Hippocampal formation (tissue), 2 donors: ENCODE measurements at regions not wholly inside any gene's neighbourhood (a gene's known extent, or its start where the extent isn't known, plus 50 kb on each side); places are given as distances from the start of the nearest gene placed in this dataset.
"Not testable (repeated sequence)": the region's sequence is repeated elsewhere in the genome, so short reads cannot be mapped to it uniquely, and the experiment has no call there.

Experiments used
- DNase-seq, 2 donors: peaks; one replicate each; lab custom pipeline; 2025; lab: John Stamatoyannopoulos, UW

- DNase-seq, result not testable (repeated sequence)
Measured at GRCh38 chrX:737021-737420, 106.4 kb downstream of the SHOX start.

GRCh38 chrX:734362-734761, 103.8 kb downstream of the SHOX start:
- DNase-seq, result no peak

GRCh38 chrX:733961-734360, 103.4 kb downstream of the SHOX start:
- no peak for DNase-seq

GRCh38 chrX:729583-730409, 99.2 kb downstream of the SHOX start:
- no peak for DNase-seq

GRCh38 chrX:729101-729500, 98.5 kb downstream of the SHOX start:
- DNase-seq, result not testable (repeated sequence)

GRCh38 chrX:728639-729038, 98.0 kb downstream of the SHOX start:
- not testable (repeated sequence) for DNase-seq

GRCh38 chrX:727738-728621, 97.4 kb downstream of the SHOX start:
- no peak for DNase-seq

GRCh38 chrX:725971-726370, 95.4 kb downstream of the SHOX start:
- no peak for DNase-seq

- no peak for DNase-seq
Measured at GRCh38 chrX:724256-724655, 93.7 kb downstream of the SHOX start.

- no peak for DNase-seq
Measured at GRCh38 chrX:723781-724180, 93.2 kb downstream of the SHOX start.

- no peak for DNase-seq
Measured at GRCh38 chrX:721354-721753, 90.8 kb downstream of the SHOX start.

- no peak for DNase-seq
Measured at GRCh38 chrX:720825-721224, 90.2 kb downstream of the SHOX start.

- no peak for DNase-seq
Measured at GRCh38 chrX:720250-720649, 89.7 kb downstream of the SHOX start.

- DNase-seq, result no peak
Measured at GRCh38 chrX:716136-716535, 85.5 kb downstream of the SHOX start.

- no peak for DNase-seq
Measured at GRCh38 chrX:714131-714530, 83.5 kb downstream of the SHOX start.
